ENCODE measurements at regions not wholly inside any gene's neighbourhood (a gene's known extent, or its start where the extent isn't known, plus 50 kb on each side); places are given as distances from the start of the nearest gene placed in this dataset.

- TF ChIP-seq EZH2phosphoT487 (IDR thresholded peaks at IDR 0.05; ENCODE audit: borderline replicate concordance, low read length) (no peak), EZH2 (IDR thresholded peaks at IDR 0.05; ENCODE audit: low read length, unreplicated experiment) (no peak)
- TF ChIP-seq, protein P1, sequence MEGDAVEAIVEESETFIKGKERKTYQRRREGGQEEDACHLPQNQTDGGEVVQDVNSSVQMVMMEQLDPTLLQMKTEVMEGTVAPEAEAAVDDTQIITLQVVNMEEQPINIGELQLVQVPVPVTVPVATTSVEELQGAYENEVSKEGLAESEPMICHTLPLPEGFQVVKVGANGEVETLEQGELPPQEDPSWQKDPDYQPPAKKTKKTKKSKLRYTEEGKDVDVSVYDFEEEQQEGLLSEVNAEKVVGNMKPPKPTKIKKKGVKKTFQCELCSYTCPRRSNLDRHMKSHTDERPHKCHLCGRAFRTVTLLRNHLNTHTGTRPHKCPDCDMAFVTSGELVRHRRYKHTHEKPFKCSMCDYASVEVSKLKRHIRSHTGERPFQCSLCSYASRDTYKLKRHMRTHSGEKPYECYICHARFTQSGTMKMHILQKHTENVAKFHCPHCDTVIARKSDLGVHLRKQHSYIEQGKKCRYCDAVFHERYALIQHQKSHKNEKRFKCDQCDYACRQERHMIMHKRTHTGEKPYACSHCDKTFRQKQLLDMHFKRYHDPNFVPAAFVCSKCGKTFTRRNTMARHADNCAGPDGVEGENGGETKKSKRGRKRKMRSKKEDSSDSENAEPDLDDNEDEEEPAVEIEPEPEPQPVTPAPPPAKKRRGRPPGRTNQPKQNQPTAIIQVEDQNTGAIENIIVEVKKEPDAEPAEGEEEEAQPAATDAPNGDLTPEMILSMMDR (conservative IDR thresholded peaks at IDR 0.05; ENCODE audit: low read depth, low read length): no peak
- Histone ChIP-seq H3K79me2 (ENCODE audit: low read length) (no peaks in the 10 kb centered on the region), H3F3A (ENCODE audit: low read length, unreplicated experiment) (no peaks in the 10 kb centered on the region), H3K9me3 (ENCODE audit: low read length) (no peaks in the 10 kb centered on the region), H3K27ac (ENCODE audit: low read length) (no peak overlapping the region), H3K27me3 (ENCODE audit: low read length) (no peaks in the 10 kb centered on the region), H3K4me1 (ENCODE audit: insufficient read depth, low read length) (no peaks in the 10 kb centered on the region), H4K20me1 (ENCODE audit: low read length) (no peaks in the 10 kb centered on the region), H3K9me2 (replicated peaks; ENCODE audit: low read length) (no peaks in the 10 kb centered on the region), H2AFZ (ENCODE audit: low read length) (no peak overlapping the region), H3K4me3 (ENCODE audit: low read length) (no peak overlapping the region), H3K4me2 (ENCODE audit: low read length) (no peak overlapping the region), H3K36me3 (ENCODE audit: low read depth, low read length) (no peaks in the 10 kb centered on the region), H3K9ac (ENCODE audit: low read length) (no peak overlapping the region)
- BruUV-seq (replicated peaks): no TSS peak
- DNase-seq: no peak
- intact Hi-C loops (cut with micrococcal nuclease): loop anchor here (10.0 kb wide), 1 partner anchor 197 kb away; no protein-coding TSS in a partner anchor
- ChIA-PET CTCF (no interaction called here), POLR2A (ENCODE audit: unreplicated experiment) (no interaction called here)
- ATAC-seq: no peak
These were observed 415.1 kb downstream of the NR4A2 start for GRCh38 chr2:155917380-155917779.

DNA sequence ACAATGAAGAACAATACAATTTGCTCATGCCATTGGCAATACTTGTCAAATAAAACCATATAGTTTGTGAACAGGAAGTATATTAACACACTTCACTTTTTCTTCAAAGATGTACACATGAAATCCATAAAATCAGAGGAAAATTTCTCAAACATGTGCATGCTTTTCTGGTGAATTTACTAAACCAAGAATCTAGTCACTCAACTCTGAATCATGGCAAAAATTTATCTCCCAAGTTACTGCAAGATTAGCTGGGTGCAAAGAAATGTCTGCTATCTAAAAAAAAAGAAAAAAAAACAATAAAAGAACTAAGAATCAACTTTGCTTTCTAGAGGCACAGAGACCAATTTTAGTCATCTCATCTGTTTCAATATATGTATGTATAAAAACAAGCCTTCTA lies 419.2 kb downstream of the NR4A2 start:
- H3K36me3 ChIP-seq (ENCODE audit: low read depth, low read length): no peaks in the 10 kb centered on the region
- H2AFZ ChIP-seq (ENCODE audit: low read length): no peak overlapping the region
- no peak overlapping the region for H3K9ac ChIP-seq (ENCODE audit: low read length)
- ATAC-seq (no peak), DNase-seq (no peak)
- H3K9me3 ChIP-seq (ENCODE audit: low read length): no peaks in the 10 kb centered on the region
- BruUV-seq (replicated peaks): no TSS peak
- H3K4me2 ChIP-seq (ENCODE audit: low read length): no peak overlapping the region
- H3K4me1 ChIP-seq (ENCODE audit: insufficient read depth, low read length): no peaks in the 10 kb centered on the region
- H3K79me2 ChIP-seq (ENCODE audit: low read length): no peaks in the 10 kb centered on the region
- H3K9me2 ChIP-seq (replicated peaks; ENCODE audit: low read length): no peaks in the 10 kb centered on the region
- no peaks in the 10 kb centered on the region for H3K27me3 ChIP-seq (ENCODE audit: low read length)
- CTCF ChIA-PET: no interaction called here
- intact Hi-C loops (cut with micrococcal nuclease): loop anchor here (10.0 kb wide), 1 partner anchor 201 kb away; no protein-coding TSS in a partner anchor
- TF ChIP-seq, protein P1 (conservative IDR thresholded peaks at IDR 0.05; ENCODE audit: low read depth, low read length): no peak
- TF ChIP-seq EZH2 (IDR thresholded peaks at IDR 0.05; ENCODE audit: low read length, unreplicated experiment) (no peak), EZH2phosphoT487 (IDR thresholded peaks at IDR 0.05; ENCODE audit: borderline replicate concordance, low read length) (no peak)
- POLR2A ChIA-PET (ENCODE audit: unreplicated experiment): no interaction called here
- no peak overlapping the region for H3K27ac ChIP-seq (ENCODE audit: low read length)
- no peaks in the 10 kb centered on the region for H4K20me1 ChIP-seq (ENCODE audit: low read length)
- no peak overlapping the region for H3K4me3 ChIP-seq (ENCODE audit: low read length)
- no peaks in the 10 kb centered on the region for H3F3A ChIP-seq (ENCODE audit: low read length, unreplicated experiment)

GRCh38 chr2:155908567-155908966 lies 424.0 kb downstream of the NR4A2 start:
- H4K20me1 ChIP-seq (ENCODE audit: low read length): no peaks in the 10 kb centered on the region
- ATAC-seq: no peak
- H3K4me2 ChIP-seq (ENCODE audit: low read length): no peak overlapping the region
- no TSS peak for BruUV-seq (replicated peaks)
- no peak overlapping the region for H2AFZ ChIP-seq (ENCODE audit: low read length)
- H3K9me2 ChIP-seq (replicated peaks; ENCODE audit: low read length): no peaks in the 10 kb centered on the region
- POLR2A ChIA-PET (ENCODE audit: unreplicated experiment): no interaction called here
- no peak for DNase-seq
- CTCF ChIA-PET: no interaction called here
- no peaks in the 10 kb centered on the region for H3K79me2 ChIP-seq (ENCODE audit: low read length)
- no peak for TF ChIP-seq EZH2 (IDR thresholded peaks at IDR 0.05; ENCODE audit: low read length, unreplicated experiment)
- no peaks in the 10 kb centered on the region for H3K9me3 ChIP-seq (ENCODE audit: low read length)
- no peak overlapping the region for H3K4me3 ChIP-seq (ENCODE audit: low read length)
- intact Hi-C loops (cut with micrococcal nuclease): no loop called here
- H3K27me3 ChIP-seq (ENCODE audit: low read length): no peaks in the 10 kb centered on the region
- H3K4me1 ChIP-seq (ENCODE audit: insufficient read depth, low read length): no peaks in the 10 kb centered on the region
- H3K27ac ChIP-seq (ENCODE audit: low read length): no peak overlapping the region
- H3F3A ChIP-seq (ENCODE audit: low read length, unreplicated experiment): no peaks in the 10 kb centered on the region
- no peak overlapping the region for H3K9ac ChIP-seq (ENCODE audit: low read length)
- H3K36me3 ChIP-seq (ENCODE audit: low read depth, low read length): no peaks in the 10 kb centered on the region
